Smooth muscle cell (in vitro differentiated cells): ENCODE measurements at regions not wholly inside any gene's neighbourhood (a gene's known extent, or its start where the extent isn't known, plus 50 kb on each side); places are given as distances from the start of the nearest gene placed in this dataset.

ENCODE experiments used
- DNase-seq: peaks from one replicate; lab custom pipeline; 2025; ENCODE audit not compliant: unreplicated experiment; lab: John Stamatoyannopoulos, UW
- H2AFZ ChIP-seq: fragments of 200-600 bp; sonication (generic); 2 replicates; pipeline ENCODE4 v1.6.0; 2016; ENCODE audit warnings: antibody characterized with exemption, low read depth, mild to moderate bottlenecking
- H3F3A ChIP-seq: fragments of 200-600 bp; sonication (generic); 2 replicates; pipeline ENCODE4 v1.6.0; 2017; ENCODE audit warnings: antibody characterized with exemption, low read depth
- H3K27ac ChIP-seq: fragments of 200-600 bp; sonication (generic); 2 replicates; pipeline ENCODE4 v1.5.1; 2016; ENCODE audit warnings: low read depth, mild to moderate bottlenecking
- H3K27me3 ChIP-seq: fragments of 200-600 bp; sonication (generic); 2 replicates; pipeline ENCODE4 v1.6.1; 2016; ENCODE audit warnings: low read depth, mild to moderate bottlenecking
- H3K36me3 ChIP-seq: fragments of 200-600 bp; sonication (generic); 2 replicates; pipeline ENCODE4 v1.5.1; 2016; ENCODE audit warnings: low read depth
- H3K4me1 ChIP-seq: fragments of 200-600 bp; sonication (generic); 2 replicates; pipeline ENCODE4 v1.5.1; 2016; ENCODE audit warnings: low read depth
- H3K4me2 ChIP-seq: fragments of 200-600 bp; sonication (generic); 2 replicates; pipeline ENCODE4 v1.6.0; 2016; ENCODE audit warnings: mild to moderate bottlenecking
- H3K4me3 ChIP-seq: fragments of 200-600 bp; sonication (generic); 2 replicates; pipeline ENCODE4 v1.5.1; 2016; ENCODE audit warnings: mild to moderate bottlenecking
- H3K79me2 ChIP-seq: fragments of 200-600 bp; sonication (generic); 2 replicates; pipeline ENCODE4 v1.6.0; 2016; ENCODE audit warnings: low read depth, mild to moderate bottlenecking
- H3K9ac ChIP-seq: fragments of 200-600 bp; sonication (generic); 2 replicates; pipeline ENCODE4 v1.6.0; 2016; ENCODE audit warnings: low read depth
- H3K9me3 ChIP-seq: fragments of 200-600 bp; sonication (generic); replicated peaks from 2 replicates; pipeline ENCODE4 v1.5.1; 2016; ENCODE audit warnings: low read depth
- H4K20me1 ChIP-seq: fragments of 200-600 bp; sonication (generic); 2 replicates; pipeline ENCODE4 v1.6.0; 2016; ENCODE audit warnings: low read depth
- WGBS: methylation state at CpG from one replicate; pipeline ENCODE4 v1.1.7; 2016; ENCODE audit warnings: low lambda C conversion rate; 5-methylcytosine and 5-hydroxymethylcytosine counted together
- TF ChIP-seq, protein P1 (sequence below): fragments of 200-600 bp; sonication (generic); IDR thresholded peaks from 2 replicates; pipeline ENCODE4 v1.5.1; 2017; ENCODE audit warnings: borderline replicate concordance, mild to moderate bottlenecking, antibody characterized with exemption; ENCODE audit not compliant: insufficient read depth, poor library complexity, severe bottlenecking

DNA sequence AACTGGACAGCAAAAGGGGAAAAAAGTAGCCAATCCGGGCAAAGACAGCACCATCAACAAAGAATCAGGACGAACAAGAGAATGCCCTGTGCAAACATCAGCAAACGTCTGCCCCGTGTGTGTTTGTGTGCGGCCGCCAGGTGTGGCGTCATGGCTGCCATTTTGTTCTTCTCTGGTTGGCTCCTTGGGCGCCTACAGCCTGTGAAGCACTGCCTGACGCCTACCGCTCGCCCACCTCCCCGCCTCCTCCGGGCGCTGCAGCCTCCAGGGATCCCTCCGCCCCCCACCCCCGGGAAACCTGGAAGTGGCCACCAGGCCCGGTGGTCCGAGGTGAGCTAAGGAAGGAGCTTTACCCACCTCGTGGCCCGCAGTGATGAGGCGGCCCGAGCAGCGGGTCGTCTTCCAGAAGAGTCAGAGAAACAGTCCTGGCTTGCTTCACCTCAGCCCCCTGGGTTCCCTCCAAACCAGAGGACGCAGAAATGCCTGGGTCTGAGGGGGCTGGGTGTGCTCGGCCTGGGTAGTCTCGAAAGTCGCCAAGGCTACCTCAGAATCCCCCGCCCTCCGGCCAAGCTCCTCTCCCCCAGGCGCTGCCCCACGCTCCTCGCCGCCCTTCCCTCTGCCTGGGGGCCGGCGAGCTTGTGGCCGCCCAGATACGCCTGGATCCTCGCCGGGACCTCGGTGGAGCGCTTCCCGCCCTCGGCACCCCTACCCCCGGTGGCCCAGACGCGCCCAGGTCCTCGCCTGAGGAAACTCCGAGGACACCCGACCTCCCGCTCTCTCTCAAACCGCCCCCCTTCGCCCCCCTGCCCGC, 61.8 kb upstream of the IL6 start:
- Histone ChIP-seq H3K4me2 (no peak overlapping the region), H3K9me3 (no peaks in the 10 kb centered on the region), H4K20me1 (no peaks in the 10 kb centered on the region), H3K4me1 (no peaks in the 10 kb centered on the region), H3K9ac (no peak overlapping the region), H3K79me2 (no peaks in the 10 kb centered on the region), H2AFZ (no peak overlapping the region), H3K4me3 (no peak overlapping the region), H3K27me3 (no peaks in the 10 kb centered on the region), H3K36me3 (no peaks in the 10 kb centered on the region), H3F3A (no peaks in the 10 kb centered on the region), H3K27ac (no peak overlapping the region)
- no peak for DNase-seq
- TF ChIP-seq, protein P1, sequence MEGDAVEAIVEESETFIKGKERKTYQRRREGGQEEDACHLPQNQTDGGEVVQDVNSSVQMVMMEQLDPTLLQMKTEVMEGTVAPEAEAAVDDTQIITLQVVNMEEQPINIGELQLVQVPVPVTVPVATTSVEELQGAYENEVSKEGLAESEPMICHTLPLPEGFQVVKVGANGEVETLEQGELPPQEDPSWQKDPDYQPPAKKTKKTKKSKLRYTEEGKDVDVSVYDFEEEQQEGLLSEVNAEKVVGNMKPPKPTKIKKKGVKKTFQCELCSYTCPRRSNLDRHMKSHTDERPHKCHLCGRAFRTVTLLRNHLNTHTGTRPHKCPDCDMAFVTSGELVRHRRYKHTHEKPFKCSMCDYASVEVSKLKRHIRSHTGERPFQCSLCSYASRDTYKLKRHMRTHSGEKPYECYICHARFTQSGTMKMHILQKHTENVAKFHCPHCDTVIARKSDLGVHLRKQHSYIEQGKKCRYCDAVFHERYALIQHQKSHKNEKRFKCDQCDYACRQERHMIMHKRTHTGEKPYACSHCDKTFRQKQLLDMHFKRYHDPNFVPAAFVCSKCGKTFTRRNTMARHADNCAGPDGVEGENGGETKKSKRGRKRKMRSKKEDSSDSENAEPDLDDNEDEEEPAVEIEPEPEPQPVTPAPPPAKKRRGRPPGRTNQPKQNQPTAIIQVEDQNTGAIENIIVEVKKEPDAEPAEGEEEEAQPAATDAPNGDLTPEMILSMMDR: no peak
- 96% methylated on average over 38 of the region's 54 CpGs for WGBS

DNA sequence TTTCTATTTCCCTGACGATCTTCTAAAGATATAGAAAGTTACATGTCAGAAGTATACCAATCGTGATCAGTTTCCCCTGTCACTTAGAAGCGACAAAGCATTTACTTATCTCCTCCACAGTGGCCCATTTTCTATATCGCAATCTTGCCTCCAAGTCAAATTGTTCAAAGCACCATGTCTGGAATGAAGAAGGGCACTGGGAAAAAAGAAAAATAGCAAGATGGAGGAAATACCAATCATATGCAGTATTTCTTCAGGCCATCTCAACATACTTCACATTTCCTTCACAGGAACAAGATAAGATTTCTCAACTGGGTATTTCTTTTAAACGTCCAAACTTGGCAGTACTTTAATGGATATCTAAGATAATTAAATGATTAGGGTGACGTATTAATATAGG, 63.3 kb upstream of the IL6 start:
- 92% methylated on average over 6 of the region's 6 CpGs for WGBS
- Histone ChIP-seq H3K27ac (no peak overlapping the region), H3K9ac (no peak overlapping the region), H3K4me1 (no peaks in the 10 kb centered on the region), H3K79me2 (no peaks in the 10 kb centered on the region), H3K27me3 (no peaks in the 10 kb centered on the region), H3K4me3 (no peak overlapping the region), H3F3A (no peaks in the 10 kb centered on the region), H4K20me1 (no peaks in the 10 kb centered on the region), H3K9me3 (no peaks in the 10 kb centered on the region), H3K4me2 (no peak overlapping the region), H3K36me3 (no peaks in the 10 kb centered on the region), H2AFZ (no peak overlapping the region)
- no peak for DNase-seq
- TF ChIP-seq, protein P1: no peak

DNA sequence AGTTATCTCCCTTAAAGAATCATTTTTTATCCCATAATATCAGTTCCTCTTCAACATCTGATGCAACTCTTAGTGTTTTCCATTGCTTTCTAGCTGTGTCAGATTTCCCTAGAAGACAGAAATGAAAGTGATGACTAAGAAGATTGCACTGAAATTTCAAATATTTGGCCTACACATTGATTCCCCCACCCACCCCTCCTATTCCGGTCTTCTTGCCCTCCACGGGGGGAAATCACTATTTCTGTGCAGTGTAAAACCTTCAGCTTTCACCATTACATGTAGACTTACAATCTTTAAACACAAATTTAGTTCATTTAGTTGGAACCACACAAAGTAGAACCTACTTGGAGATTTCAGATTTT, 63.7 kb upstream of the IL6 start:
- no peak overlapping the region for H3K4me3 ChIP-seq
- H3K36me3 ChIP-seq: no peaks in the 10 kb centered on the region
- no peak for DNase-seq
- H3K4me2 ChIP-seq: no peak overlapping the region
- no peak overlapping the region for H3K9ac ChIP-seq
- 40% methylated on average over 2 of the region's 2 CpGs for WGBS
- no peaks in the 10 kb centered on the region for H4K20me1 ChIP-seq
- H3F3A ChIP-seq: no peaks in the 10 kb centered on the region
- no peaks in the 10 kb centered on the region for H3K9me3 ChIP-seq
- TF ChIP-seq, protein P1: no peak
- H3K4me1 ChIP-seq: no peaks in the 10 kb centered on the region
- H3K27me3 ChIP-seq: no peaks in the 10 kb centered on the region
- no peak overlapping the region for H2AFZ ChIP-seq
- peak overlapping the region; percentile 51 for H3K27ac ChIP-seq
- H3K79me2 ChIP-seq: no peaks in the 10 kb centered on the region
